ENCODE measurements at regions not wholly inside any gene's neighbourhood (a gene's known extent, or its start where the extent isn't known, plus 50 kb on each side); places are given as distances from the start of the nearest gene placed in this dataset.

- Histone ChIP-seq H3K27ac (ENCODE audit: poor library complexity, severe bottlenecking) (no peak overlapping the region), H3K4me1 (ENCODE audit: insufficient read depth, poor library complexity, severe bottlenecking) (no peaks in the 10 kb centered on the region), H3K36me3 (ENCODE audit: low read depth) (no peaks in the 10 kb centered on the region), H3K4me3 (ENCODE audit: severe bottlenecking) (no peak overlapping the region), H3K9me3 (ENCODE audit: severe bottlenecking) (no peaks in the 10 kb centered on the region), H3K27me3 (ENCODE audit: insufficient read depth, poor library complexity, severe bottlenecking) (no peaks in the 10 kb centered on the region)
- DNase-seq (ENCODE audit: low spot score) = no peak
- no peak for ATAC-seq (ENCODE audit: low read depth)
- no peak for TF ChIP-seq CTCF (IDR thresholded peaks at IDR 0.05; ENCODE audit: poor library complexity, severe bottlenecking)
Observed at GRCh38 chr4:155107059-155107458, 101.4 kb upstream of the NPY2R start.

GRCh38 chr4:155114790-155115189 lies 93.6 kb upstream of the NPY2R start:
- ATAC-seq (ENCODE audit: low read depth) (no peak), DNase-seq (ENCODE audit: low spot score) (no peak)
- H3K36me3 ChIP-seq (ENCODE audit: low read depth) = no peaks in the 10 kb centered on the region
- H3K27ac ChIP-seq (ENCODE audit: poor library complexity, severe bottlenecking) = no peak overlapping the region
- H3K4me3 ChIP-seq (ENCODE audit: severe bottlenecking) = no peak overlapping the region
- H3K27me3 ChIP-seq (ENCODE audit: insufficient read depth, poor library complexity, severe bottlenecking) = no peaks in the 10 kb centered on the region
- no peaks in the 10 kb centered on the region for H3K9me3 ChIP-seq (ENCODE audit: severe bottlenecking)
- no peak for TF ChIP-seq CTCF (IDR thresholded peaks at IDR 0.05; ENCODE audit: poor library complexity, severe bottlenecking)
- H3K4me1 ChIP-seq (ENCODE audit: insufficient read depth, poor library complexity, severe bottlenecking) = no peaks in the 10 kb centered on the region

GRCh38 chr4:155119006-155119405 lies 89.4 kb upstream of the NPY2R start:
- Histone ChIP-seq H3K27me3 (ENCODE audit: insufficient read depth, poor library complexity, severe bottlenecking) (no peaks in the 10 kb centered on the region), H3K4me3 (ENCODE audit: severe bottlenecking) (no peak overlapping the region), H3K4me1 (ENCODE audit: insufficient read depth, poor library complexity, severe bottlenecking) (no peaks in the 10 kb centered on the region), H3K27ac (ENCODE audit: poor library complexity, severe bottlenecking) (no peak overlapping the region), H3K36me3 (ENCODE audit: low read depth) (no peaks in the 10 kb centered on the region), H3K9me3 (ENCODE audit: severe bottlenecking) (no peaks in the 10 kb centered on the region)
- ATAC-seq (ENCODE audit: low read depth) = no peak
- no peak for TF ChIP-seq CTCF (IDR thresholded peaks at IDR 0.05; ENCODE audit: poor library complexity, severe bottlenecking)
- no peak for DNase-seq (ENCODE audit: low spot score)

- H3K27me3 ChIP-seq (ENCODE audit: insufficient read depth, poor library complexity, severe bottlenecking) = no peaks in the 10 kb centered on the region
- no peaks in the 10 kb centered on the region for H3K4me1 ChIP-seq (ENCODE audit: insufficient read depth, poor library complexity, severe bottlenecking)
- no peaks in the 10 kb centered on the region for H3K9me3 ChIP-seq (ENCODE audit: severe bottlenecking)
- TF ChIP-seq CTCF (IDR thresholded peaks at IDR 0.05; ENCODE audit: poor library complexity, severe bottlenecking) = no peak
- H3K27ac ChIP-seq (ENCODE audit: poor library complexity, severe bottlenecking) = no peak overlapping the region
- H3K4me3 ChIP-seq (ENCODE audit: severe bottlenecking) = no peak overlapping the region
- ATAC-seq (ENCODE audit: low read depth) (no peak), DNase-seq (ENCODE audit: low spot score) (no peak)
- H3K36me3 ChIP-seq (ENCODE audit: low read depth) = no peaks in the 10 kb centered on the region
Observed at GRCh38 chr4:155120536-155120935, 87.9 kb upstream of the NPY2R start.

- H3K4me3 ChIP-seq (ENCODE audit: severe bottlenecking) = no peak overlapping the region
- no peak for DNase-seq (ENCODE audit: low spot score)
- no peaks in the 10 kb centered on the region for H3K27me3 ChIP-seq (ENCODE audit: insufficient read depth, poor library complexity, severe bottlenecking)
- ATAC-seq (ENCODE audit: low read depth) = no peak
- TF ChIP-seq CTCF (IDR thresholded peaks at IDR 0.05; ENCODE audit: poor library complexity, severe bottlenecking) = no peak
- H3K9me3 ChIP-seq (ENCODE audit: severe bottlenecking) = no peaks in the 10 kb centered on the region
- no peaks in the 10 kb centered on the region for H3K4me1 ChIP-seq (ENCODE audit: insufficient read depth, poor library complexity, severe bottlenecking)
- H3K27ac ChIP-seq (ENCODE audit: poor library complexity, severe bottlenecking) = no peak overlapping the region
- H3K36me3 ChIP-seq (ENCODE audit: low read depth) = no peaks in the 10 kb centered on the region
Observed at GRCh38 chr4:155122382-155122781, 86.1 kb upstream of the NPY2R start.
